H1 (cell line): ENCODE measurements at regions not wholly inside any gene's neighbourhood (a gene's known extent, or its start where the extent isn't known, plus 50 kb on each side); places are given as distances from the start of the nearest gene placed in this dataset.

ENCODE experiments used
- CTCF ChIA-PET: fragments of 300-600 bp; sonication (Branson Sonifier 250); formaldehyde crosslinking; loops from one replicate; lab custom pipeline; 2021; ENCODE audit not compliant: partially characterized antibody; lab: Charles Lee
- POLR2A ChIA-PET: fragments of 300-600 bp; sonication (Branson Sonifier 250); formaldehyde crosslinking; loops from one replicate; lab custom pipeline; 2021; ENCODE audit warnings: inconsistent platforms; ENCODE audit not compliant: partially characterized antibody; lab: Charles Lee
- DNase-seq, 2 experiments: peaks; one replicate each; pipeline versions ENCODE4 v3.0.0 to v3.0.0-alpha.2; 2010 to 2022; ENCODE audit warnings: low spot score in 2 of 2, low read depth in 1 of 2, mixed read lengths in 1 of 2
- FAIRE-seq: peaks from 2 replicates; lab custom pipeline; 2011; peaks lifted over from hg19 to GRCh38; lab: Jason Lieb, UNC
- H2AFZ ChIP-seq: 2 replicates; pipeline ENCODE4 v1.8.1; 2012; ENCODE audit warnings: low read length, inconsistent platforms
- H2AK5ac ChIP-seq: 2 replicates; pipeline ENCODE4 v1.6.1; 2013; ENCODE audit warnings: low read depth, low read length
- H2BK120ac ChIP-seq: replicated peaks from 2 replicates; pipeline ENCODE3; 2013; ENCODE audit warnings: low read depth, low read length, inconsistent platforms
- H2BK12ac ChIP-seq: 2 replicates; pipeline ENCODE4 v1.6.1; 2013; ENCODE audit warnings: low read depth, low read length
- H2BK15ac ChIP-seq: 2 replicates; pipeline ENCODE4 v1.6.1; 2013; ENCODE audit warnings: low read length
- H2BK20ac ChIP-seq: 2 replicates; pipeline ENCODE4 v1.6.1; 2013; ENCODE audit warnings: low read length
- H2BK5ac ChIP-seq: 2 replicates; pipeline ENCODE4 v1.6.1; 2013; ENCODE audit warnings: low read depth, low read length
- H3K14ac ChIP-seq: 2 replicates; pipeline ENCODE4 v1.6.1; 2013; ENCODE audit warnings: inconsistent platforms; ENCODE audit not compliant: insufficient read length
- H3K18ac ChIP-seq: 2 replicates; pipeline ENCODE4 v1.6.1; 2013; ENCODE audit warnings: low read length; ENCODE audit errors: extremely low read depth
- H3K23ac ChIP-seq: 2 replicates; pipeline ENCODE4 v1.6.1; 2013; ENCODE audit warnings: inconsistent platforms; ENCODE audit not compliant: insufficient read length
- H3K23me2 ChIP-seq: 2 replicates; pipeline ENCODE4 v1.6.1; 2013; ENCODE audit warnings: low read depth, low read length
- H3K27ac ChIP-seq: 2 replicates; pipeline ENCODE4 v1.6.1; 2011; ENCODE audit warnings: low read depth, low read length, inconsistent platforms
- H3K27me3 ChIP-seq, 4 experiments: replicated peaks in 1 of 4; 1 replicate in 1 of 4; 2 replicates in 3 of 4; pipeline versions ENCODE4 v1.6.1 to v1.8.1; 2011 to 2013; ENCODE audit warnings: low read length in 3 of 4, mild to moderate bottlenecking in 3 of 4, inconsistent platforms in 2 of 4, mixed read lengths in 2 of 4, moderate library complexity in 1 of 4; ENCODE audit not compliant: control insufficient read depth in 3 of 4, insufficient read depth in 3 of 4; ENCODE audit errors: extremely low read depth in 1 of 4
- H3K36me3 ChIP-seq, 4 experiments: 2 replicates each; pipeline versions ENCODE4 v1.6.1 to v1.8.1; 2011 to 2013; ENCODE audit warnings: mild to moderate bottlenecking in 4 of 4, low read length in 3 of 4, moderate library complexity in 2 of 4, control low read depth in 1 of 4, inconsistent platforms in 1 of 4; ENCODE audit not compliant: insufficient read depth in 4 of 4, control insufficient read depth in 2 of 4
- H3K4ac ChIP-seq: replicated peaks from 2 replicates; pipeline ENCODE3; 2013; ENCODE audit warnings: low read length, low read depth, mixed read lengths, inconsistent platforms; ENCODE audit not compliant: insufficient read length
- H3K4me1 ChIP-seq, 4 experiments: replicated peaks in 1 of 4; 1 replicate in 1 of 4; 2 replicates in 3 of 4; pipeline versions ENCODE4 v1.6.1 to v1.8.1; 2011 to 2013; ENCODE audit warnings: low read length in 3 of 4, inconsistent platforms in 2 of 4, mixed read lengths in 1 of 4; ENCODE audit not compliant: insufficient read depth in 4 of 4, control insufficient read depth in 3 of 4
- H3K4me2 ChIP-seq, 2 experiments: 2 replicates each; pipeline versions ENCODE4 v1.6.1 to v1.8.1; 2011 to 2013; ENCODE audit warnings: low read depth in 2 of 2, low read length in 2 of 2, control low read depth in 1 of 2, inconsistent platforms in 1 of 2, mild to moderate bottlenecking in 1 of 2; ENCODE audit not compliant: insufficient read depth in 1 of 2
- H3K4me3 ChIP-seq, 4 experiments: fragments of 200-600, 300-600 bp in 1 of 4; sonication (generic), shearing (Covaris generic), sonication (Bioruptor Twin) in 1 of 4; 2 replicates each; pipeline versions ENCODE4 v1.5.1 to v1.8.1; 2011 to 2016; ENCODE audit warnings: low read length in 4 of 4, low read depth in 3 of 4, control low read depth in 2 of 4, inconsistent platforms in 2 of 4, mild to moderate bottlenecking in 2 of 4, mixed read lengths in 1 of 4, moderate library complexity in 1 of 4; ENCODE audit not compliant: insufficient read depth in 2 of 4; ENCODE audit errors: extremely low read depth in 1 of 4
- H3K56ac ChIP-seq: replicated peaks from 2 replicates; pipeline ENCODE3; 2013; ENCODE audit warnings: low read depth, mild to moderate bottlenecking, mixed read lengths, low read length, inconsistent platforms; ENCODE audit not compliant: insufficient read length
- H3K79me1 ChIP-seq: 2 replicates; pipeline ENCODE4 v1.6.1; 2013; ENCODE audit warnings: low read depth, low read length, control low read depth
- H3K79me2 ChIP-seq, 2 experiments: 2 replicates each; pipeline versions ENCODE4 v1.6.1 to v1.8.1; 2012 to 2013; ENCODE audit warnings: low read length in 2 of 2, mild to moderate bottlenecking in 2 of 2, inconsistent platforms in 1 of 2; ENCODE audit not compliant: insufficient read depth in 2 of 2, control insufficient read depth in 1 of 2
- H3K9ac ChIP-seq, 4 experiments: replicated peaks in 1 of 4; 1 replicate in 1 of 4; 2 replicates in 3 of 4; pipeline versions ENCODE4 v1.6.1 to v1.8.1; 2011 to 2013; ENCODE audit warnings: low read depth in 3 of 4, low read length in 3 of 4, control low read depth in 2 of 4, mild to moderate bottlenecking in 2 of 4, moderate library complexity in 2 of 4, inconsistent platforms in 1 of 4; ENCODE audit errors: extremely low read depth in 1 of 4
- H3K9me3 ChIP-seq, 2 experiments: 2 replicates each; pipeline versions ENCODE4 v1.6.1 to v1.8.1; 2012 to 2013; ENCODE audit warnings: mild to moderate bottlenecking in 2 of 2, moderate library complexity in 2 of 2, control low read depth in 1 of 2, inconsistent platforms in 1 of 2, low read depth in 1 of 2, low read length in 1 of 2, mixed read lengths in 1 of 2; ENCODE audit not compliant: insufficient read depth in 2 of 2
- H4K20me1 ChIP-seq, 2 experiments: replicated peaks in 1 of 2; 2 replicates each; pipeline versions ENCODE3 to v1.8.1; 2011 to 2013; ENCODE audit warnings: inconsistent platforms in 2 of 2, low read length in 2 of 2, mild to moderate bottlenecking in 1 of 2; ENCODE audit not compliant: insufficient read depth in 2 of 2, control insufficient read depth in 1 of 2
- H4K5ac ChIP-seq: 2 replicates; pipeline ENCODE4 v1.6.1; 2013; ENCODE audit warnings: low read length, low read depth, mixed read lengths, inconsistent platforms; ENCODE audit not compliant: insufficient read length
- H4K8ac ChIP-seq: 2 replicates; pipeline ENCODE4 v1.8.0; 2013; ENCODE audit warnings: mild to moderate bottlenecking, moderate library complexity, low read length, inconsistent platforms; ENCODE audit not compliant: insufficient read depth; ENCODE audit errors: extremely low read depth
- H4K91ac ChIP-seq: replicated peaks from 2 replicates; pipeline ENCODE3; 2013; ENCODE audit warnings: low read length, mixed read lengths, inconsistent platforms; ENCODE audit not compliant: insufficient read length
- BCL11A ChIP-seq, 2 experiments: IDR thresholded peaks; one replicate each; pipeline ENCODE4 v1.6.1; 2011; ENCODE audit warnings: low read depth in 2 of 2, low read length in 2 of 2, mild to moderate bottlenecking in 2 of 2
- CBX5 ChIP-seq: fragments of 300-800, 300-1000 bp; sonication (generic); IDR thresholded peaks from 2 replicates; pipeline ENCODE4 v1.7.1; 2016; ENCODE audit warnings: antibody characterized with exemption, low read length, low read depth
- CBX8 ChIP-seq: fragments of 300-800, 300-1000 bp; sonication (generic); IDR thresholded peaks from 2 replicates; pipeline ENCODE4 v1.7.1; 2016; ENCODE audit warnings: low read depth, low read length, borderline replicate concordance
- EZH2 ChIP-seq: fragments of 200-600 bp; sonication (generic); IDR thresholded peaks from 2 replicates; pipeline ENCODE4 v1.7.1; 2012; ENCODE audit warnings: low read depth, mild to moderate bottlenecking, moderate library complexity, low read length, inconsistent platforms; ENCODE audit not compliant: severe bottlenecking
- HDAC6 ChIP-seq: IDR thresholded peaks from one replicate; pipeline ENCODE4 v1.7.1; 2012; ENCODE audit warnings: low read depth, mild to moderate bottlenecking, inconsistent platforms, low read length, moderate library complexity
- JUN ChIP-seq: IDR thresholded peaks from 2 replicates; pipeline ENCODE4 v1.6.1; 2011; ENCODE audit warnings: low read depth, mild to moderate bottlenecking, improper control_type of control experiment, low read length
- KDM1A ChIP-seq: fragments of 200-600, 300-600 bp; sonication (generic); IDR thresholded peaks from 2 replicates; pipeline ENCODE4 v1.7.1; 2016; ENCODE audit warnings: mild to moderate bottlenecking, low read length, borderline replicate concordance
- KDM4A ChIP-seq: IDR thresholded peaks from one replicate; pipeline ENCODE4 v1.7.1; 2012; ENCODE audit warnings: low read depth, mild to moderate bottlenecking, moderate library complexity, low read length, inconsistent platforms; ENCODE audit not compliant: severe bottlenecking
- KDM5A ChIP-seq: fragments of 200-600 bp; IDR thresholded peaks from 2 replicates; pipeline ENCODE4 v1.7.1; 2012; ENCODE audit warnings: mild to moderate bottlenecking, low read length, inconsistent platforms, mixed read lengths
- NANOG ChIP-seq: IDR thresholded peaks from 2 replicates; pipeline ENCODE4 v1.6.1; 2011; ENCODE audit warnings: low read length, low read depth, mild to moderate bottlenecking, inconsistent platforms; ENCODE audit not compliant: insufficient read depth, poor library complexity, severe bottlenecking
- POU5F1 ChIP-seq: IDR thresholded peaks from 2 replicates; pipeline ENCODE4 v1.6.1; 2011; ENCODE audit warnings: low read depth, mild to moderate bottlenecking, low read length, moderate library complexity
- RXRA ChIP-seq: IDR thresholded peaks from 2 replicates; pipeline ENCODE4 v1.6.1; 2011; ENCODE audit warnings: low read depth, mild to moderate bottlenecking, low read length, moderate library complexity; ENCODE audit not compliant: insufficient read depth
- SIRT6 ChIP-seq: IDR thresholded peaks from one replicate; pipeline ENCODE4 v1.7.1; 2012; ENCODE audit warnings: low read length, inconsistent platforms
- SIX5 ChIP-seq: IDR thresholded peaks from 2 replicates; pipeline ENCODE4 v1.6.1; 2011; ENCODE audit warnings: mild to moderate bottlenecking, low read depth, low read length
- WGBS, 2 experiments: shearing (Covaris generic) in 1 of 2; methylation state at CpG; one replicate each; pipeline versions ENCODE4 v1.1.6 to v1.1.7; 2013 to 2015; ENCODE audit warnings: low lambda C conversion rate in 2 of 2, mixed read lengths in 2 of 2, inconsistent platforms in 1 of 2, low coverage in 1 of 2, missing lambda C conversion rate in 1 of 2; ENCODE audit not compliant: insufficient replicate concordance in 2 of 2, insufficient coverage in 1 of 2, insufficient read length in 1 of 2; ENCODE audit errors: extremely low coverage in 1 of 2, missing lambda C conversion rate in 1 of 2; 5-methylcytosine and 5-hydroxymethylcytosine counted together

- Histone ChIP-seq H4K5ac (no peak overlapping the region), H3K36me3 (no peaks in the 10 kb centered on the region), H3K27me3 (no peaks in the 10 kb centered on the region), H2BK120ac (no peak overlapping the region), H2AFZ (no peak overlapping the region), H3K14ac (no peak overlapping the region), H3K27ac (no peak overlapping the region), H4K91ac (no peak overlapping the region), H2AK5ac (no peak overlapping the region), H3K79me2 (no peaks in the 10 kb centered on the region), H3K4me1 (no peaks in the 10 kb centered on the region), H4K20me1 (no peaks in the 10 kb centered on the region), H3K9me3 (no peaks in the 10 kb centered on the region), H3K23ac (no peak overlapping the region), H3K56ac (no peak overlapping the region), H2BK12ac (no peak overlapping the region), H3K4ac (no peak overlapping the region), H2BK5ac (no peak overlapping the region), H4K8ac (no peak overlapping the region), H3K18ac (no peak overlapping the region), H3K4me3 (no peak overlapping the region), H2BK20ac (no peak overlapping the region), H3K79me1 (no peaks in the 10 kb centered on the region), H3K9ac (no peak overlapping the region), H3K23me2 (no peaks in the 10 kb centered on the region), H2BK15ac (no peak overlapping the region), H3K4me2 (no peak overlapping the region)
- WGBS, 2 experiments = 100% methylated on average over 1 of the region's 1 CpG; no CpG with 5 or more reads in 1 of the 2 experiments
- no peak for FAIRE-seq
- no peak for DNase-seq
- ChIA-PET POLR2A (no interaction called here), CTCF (interaction anchor here (0.7 kb wide), 1 partner anchor 622 kb away, joined by 3 read pairs; no protein-coding TSS in a partner anchor)
- TF ChIP-seq SIRT6 = no peak
- no peak for TF ChIP-seq NANOG
- TF ChIP-seq KDM5A = no peak
- TF ChIP-seq RXRA = no peak
- TF ChIP-seq HDAC6 = no peak
- no peak for TF ChIP-seq KDM1A
- no peak for TF ChIP-seq EZH2
- TF ChIP-seq POU5F1 = no peak
- TF ChIP-seq CBX8 = no peak
- no peak for TF ChIP-seq KDM4A
- TF ChIP-seq CBX5 = no peak
- TF ChIP-seq JUN = no peak
- no peak for TF ChIP-seq BCL11A (IDR thresholded peaks at IDR 0.05; ENCODE audit: low read depth in 2 of 2, low read length in 2 of 2)
- no peak for TF ChIP-seq SIX5
These were observed 448.2 kb downstream of the RFPL4B start for GRCh38 chr6:112795316-112795715.
